Epithelial cell of prostate (primary cell): ENCODE measurements at regions not wholly inside any gene's neighbourhood (a gene's known extent, or its start where the extent isn't known, plus 50 kb on each side); places are given as distances from the start of the nearest gene placed in this dataset.
"Not testable (repeated sequence)": the region's sequence is repeated elsewhere in the genome, so short reads cannot be mapped to it uniquely, and the experiment has no call there.

Source experiments
- DNase-seq: peaks from one replicate; pipeline ENCODE4 v3.0.0-alpha.2; 2011; ENCODE audit warnings: low read depth, low spot score
- H3K27ac ChIP-seq: fragments of 450-650 bp; 2 replicates; pipeline ENCODE4 v1.5.1; 2017; ENCODE audit warnings: mild to moderate bottlenecking

GRCh38 chr4:152075253-152075928 lies 314.6 kb upstream of the GATB start:
- no peak overlapping the region for H3K27ac ChIP-seq
- no peak for DNase-seq

GRCh38 chr4:152074573-152074972 lies 313.8 kb upstream of the GATB start:
- H3K27ac ChIP-seq, result no peak overlapping the region
- no peak for DNase-seq

GRCh38 chr4:152074088-152074437 lies 313.3 kb upstream of the GATB start:
- no peak overlapping the region for H3K27ac ChIP-seq
- no peak for DNase-seq

- DNase-seq, result no peak
- no peak overlapping the region for H3K27ac ChIP-seq
Observed at GRCh38 chr4:152073351-152074087, 312.7 kb upstream of the GATB start.

- H3K27ac ChIP-seq, result no peak overlapping the region
- DNase-seq, result no peak
Observed at GRCh38 chr4:152072906-152073305, 312.1 kb upstream of the GATB start.

GRCh38 chr4:152072001-152072485 lies 311.2 kb upstream of the GATB start:
- no peak for DNase-seq
- no peak overlapping the region for H3K27ac ChIP-seq

GRCh38 chr4:152070854-152071253 lies 310.0 kb upstream of the GATB start:
- H3K27ac ChIP-seq, result no peak overlapping the region
- DNase-seq, result no peak

- no peak for DNase-seq
- no peak overlapping the region for H3K27ac ChIP-seq
Observed at GRCh38 chr4:152068866-152069265, 308.1 kb upstream of the GATB start.

- no peak overlapping the region for H3K27ac ChIP-seq
- no peak for DNase-seq
Observed at GRCh38 chr4:152065545-152065944, 304.7 kb upstream of the GATB start.

GRCh38 chr4:152064753-152065152 lies 303.9 kb upstream of the GATB start:
- no peak for DNase-seq
- no peak overlapping the region for H3K27ac ChIP-seq

GRCh38 chr4:152064282-152064681 lies 303.5 kb upstream of the GATB start:
- no peak for DNase-seq
- no peak overlapping the region for H3K27ac ChIP-seq

- no peak overlapping the region for H3K27ac ChIP-seq
- peak; percentile 33 for DNase-seq
Observed at GRCh38 chr4:152063621-152064240, 302.9 kb upstream of the GATB start.

- no peak for DNase-seq
- no peak overlapping the region for H3K27ac ChIP-seq
Observed at GRCh38 chr4:152062936-152063620, 302.3 kb upstream of the GATB start.

- no peak overlapping the region for H3K27ac ChIP-seq
- no peak for DNase-seq
Observed at GRCh38 chr4:152054731-152055130, 293.9 kb upstream of the GATB start.

GRCh38 chr4:152052451-152053057 lies 291.7 kb upstream of the GATB start:
- no peak overlapping the region for H3K27ac ChIP-seq
- DNase-seq, result no peak

- H3K27ac ChIP-seq, DNase-seq: not testable (repeated sequence)
Observed at GRCh38 chr4:152051332-152051731, 290.5 kb upstream of the GATB start.

- H3K27ac ChIP-seq, result no peak overlapping the region
- DNase-seq, result no peak
Observed at GRCh38 chr4:152050106-152050505, 289.3 kb upstream of the GATB start.

- H3K27ac ChIP-seq, result no peak overlapping the region
- DNase-seq, result no peak
Observed at GRCh38 chr4:152047451-152047850, 286.6 kb upstream of the GATB start.

- DNase-seq, result no peak
- no peak overlapping the region for H3K27ac ChIP-seq
Observed at GRCh38 chr4:152045807-152046571, 285.2 kb upstream of the GATB start.

GRCh38 chr4:152045449-152045806 lies 284.6 kb upstream of the GATB start:
- no peak overlapping the region for H3K27ac ChIP-seq
- no peak for DNase-seq
